GM23248 (cell line): ENCODE measurements at regions not wholly inside any gene's neighbourhood (a gene's known extent, or its start where the extent isn't known, plus 50 kb on each side); places are given as distances from the start of the nearest gene placed in this dataset.
A peak's percentile ranks its signal among the peaks of the same experiment; 100 is the strongest.

ENCODE experiments used
- EZH2 ChIP-seq: fragments of 200-600 bp; sonication (generic); IDR thresholded peaks from 2 replicates; pipeline ENCODE4 v1.6.1; 2018; ENCODE audit warnings: antibody characterized with exemption, mild to moderate bottlenecking; ENCODE audit not compliant: insufficient read depth, poor library complexity, severe bottlenecking
- EZH2phosphoT487 ChIP-seq: fragments of 200-600 bp; sonication (generic); IDR thresholded peaks from 2 replicates; pipeline ENCODE4 v1.6.1; 2018; ENCODE audit warnings: antibody characterized with exemption, moderate library complexity, mild to moderate bottlenecking, low read depth; ENCODE audit not compliant: insufficient read depth

- no peak for TF ChIP-seq EZH2
- TF ChIP-seq EZH2phosphoT487 = peak; percentile 86; the same call in 1 of the 2 replicates
Observed at GRCh38 chr3:23055733-23056376, 147.3 kb upstream of the UBE2E2 start.
